GM23248 (cell line): ENCODE measurements at regions not wholly inside any gene's neighbourhood (a gene's known extent, or its start where the extent isn't known, plus 50 kb on each side); places are given as distances from the start of the nearest gene placed in this dataset.

Source experiments
- EZH2 ChIP-seq: fragments of 200-600 bp; sonication (generic); IDR thresholded peaks from 2 replicates; pipeline ENCODE4 v1.6.1; 2018; ENCODE audit warnings: antibody characterized with exemption, mild to moderate bottlenecking; ENCODE audit not compliant: insufficient read depth, poor library complexity, severe bottlenecking
- EZH2phosphoT487 ChIP-seq: fragments of 200-600 bp; sonication (generic); IDR thresholded peaks from 2 replicates; pipeline ENCODE4 v1.6.1; 2018; ENCODE audit warnings: antibody characterized with exemption, moderate library complexity, mild to moderate bottlenecking, low read depth; ENCODE audit not compliant: insufficient read depth

DNA sequence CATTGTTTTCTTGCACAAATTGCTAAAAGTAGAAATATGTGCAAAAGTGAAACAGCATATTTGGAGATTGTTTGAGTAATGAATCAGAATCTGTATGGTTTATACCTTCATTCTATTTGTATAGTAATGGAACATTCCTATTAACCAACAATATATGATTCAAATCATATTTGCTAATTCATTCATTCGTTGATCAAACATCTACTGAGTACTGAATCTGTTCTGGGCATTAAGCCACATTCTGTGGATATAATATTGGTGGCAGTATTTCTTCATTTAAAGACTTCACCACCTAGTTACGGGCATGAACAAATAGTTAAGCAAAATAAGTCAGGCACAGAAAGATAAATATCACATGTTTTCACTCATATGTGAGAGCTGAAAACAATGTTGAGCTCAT is 385.7 kb downstream of the MTRR start:
- TF ChIP-seq EZH2phosphoT487 = no peak
- no peak for TF ChIP-seq EZH2
